Sigmoid colon (tissue), 4 donors: ENCODE measurements at regions not wholly inside any gene's neighbourhood (a gene's known extent, or its start where the extent isn't known, plus 50 kb on each side); places are given as distances from the start of the nearest gene placed in this dataset.

Source experiments
- POLR2A ChIP-seq, 2 donors: fragments of 450-650 bp; IDR thresholded peaks; one replicate each; pipeline ENCODE4 v1.6.1; 2016; ENCODE audit warnings: antibody characterized with exemption in 2 of 2, mild to moderate bottlenecking in 2 of 2, moderate library complexity in 2 of 2
- POLR2AphosphoS5 ChIP-seq, 4 donors: sonication (generic); formaldehyde crosslinking; IDR thresholded peaks; one replicate each; pipeline ENCODE4 v1.6.1; 2017; ENCODE audit warnings: antibody characterized with exemption in 4 of 4
- TF ChIP-seq, protein P1 (sequence below), 4 experiments: fragments of 450-650 bp in 3 of 4; fragments of 200-600 bp in 1 of 4; IDR thresholded peaks; one replicate each; pipeline ENCODE4 v1.5.1; 2016 to 2019; ENCODE audit warnings: antibody characterized with exemption in 4 of 4, mild to moderate bottlenecking in 3 of 4, moderate library complexity in 2 of 4

- TF ChIP-seq, protein P1, sequence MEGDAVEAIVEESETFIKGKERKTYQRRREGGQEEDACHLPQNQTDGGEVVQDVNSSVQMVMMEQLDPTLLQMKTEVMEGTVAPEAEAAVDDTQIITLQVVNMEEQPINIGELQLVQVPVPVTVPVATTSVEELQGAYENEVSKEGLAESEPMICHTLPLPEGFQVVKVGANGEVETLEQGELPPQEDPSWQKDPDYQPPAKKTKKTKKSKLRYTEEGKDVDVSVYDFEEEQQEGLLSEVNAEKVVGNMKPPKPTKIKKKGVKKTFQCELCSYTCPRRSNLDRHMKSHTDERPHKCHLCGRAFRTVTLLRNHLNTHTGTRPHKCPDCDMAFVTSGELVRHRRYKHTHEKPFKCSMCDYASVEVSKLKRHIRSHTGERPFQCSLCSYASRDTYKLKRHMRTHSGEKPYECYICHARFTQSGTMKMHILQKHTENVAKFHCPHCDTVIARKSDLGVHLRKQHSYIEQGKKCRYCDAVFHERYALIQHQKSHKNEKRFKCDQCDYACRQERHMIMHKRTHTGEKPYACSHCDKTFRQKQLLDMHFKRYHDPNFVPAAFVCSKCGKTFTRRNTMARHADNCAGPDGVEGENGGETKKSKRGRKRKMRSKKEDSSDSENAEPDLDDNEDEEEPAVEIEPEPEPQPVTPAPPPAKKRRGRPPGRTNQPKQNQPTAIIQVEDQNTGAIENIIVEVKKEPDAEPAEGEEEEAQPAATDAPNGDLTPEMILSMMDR (IDR thresholded peaks at IDR 0.05): no peak
- TF ChIP-seq POLR2AphosphoS5 (IDR thresholded peaks at IDR 0.05) (no peak), POLR2A (IDR thresholded peaks at IDR 0.05) (no peak)
These were observed 205.7 kb upstream of the NXPH2 start for GRCh38 chr2:138985881-138986280.
